Activated naive CD8-positive, alpha-beta T cell treated with anti-CD3 and anti-CD28 coated beads, Interleukin-2, amount 10 ng/mL, durations not matched to agents 7 days and 5 days (primary cell): ENCODE measurements at regions not wholly inside any gene's neighbourhood (a gene's known extent, or its start where the extent isn't known, plus 50 kb on each side); places are given as distances from the start of the nearest gene placed in this dataset.

Experiments used
- ATAC-seq: fragments of 150-1000 bp; cut with Tn5 transposase; one replicate; pipeline ENCODE4 v1.10.0; 2021; ENCODE audit warnings: low read depth, moderate library complexity
- POLR2A ChIA-PET: fragments of 350-600 bp; sonication (Branson Sonifier 250); formaldehyde crosslinking; loops from one replicate; lab custom pipeline; 2021; ENCODE audit warnings: antibody characterized with exemption; lab: Charles Lee
- DNase-seq: peaks from one replicate; pipeline ENCODE4 v3.0.0; 2021
- H3K27ac Mint-ChIP-seq: one replicate; pipeline ENCODE4 v1.8.0; 2022; ENCODE audit warnings: mild to moderate bottlenecking, mixed read lengths
- H3K27me3 Mint-ChIP-seq: one replicate; pipeline ENCODE4 v1.8.0; 2022; ENCODE audit warnings: mild to moderate bottlenecking, moderate library complexity, mixed read lengths
- H3K36me3 Mint-ChIP-seq: one replicate; pipeline ENCODE4 v1.8.0; 2021; ENCODE audit warnings: mild to moderate bottlenecking, mixed read lengths
- H3K4me1 Mint-ChIP-seq: one replicate; pipeline ENCODE4 v1.8.0; 2021; ENCODE audit warnings: mixed read lengths
- H3K4me3 Mint-ChIP-seq: one replicate; pipeline ENCODE4 v1.8.0; 2022; ENCODE audit warnings: mild to moderate bottlenecking, moderate library complexity, mixed read lengths
- H3K9me3 Mint-ChIP-seq: one replicate; pipeline ENCODE4 v1.8.0; 2021; ENCODE audit warnings: mixed read lengths

DNA sequence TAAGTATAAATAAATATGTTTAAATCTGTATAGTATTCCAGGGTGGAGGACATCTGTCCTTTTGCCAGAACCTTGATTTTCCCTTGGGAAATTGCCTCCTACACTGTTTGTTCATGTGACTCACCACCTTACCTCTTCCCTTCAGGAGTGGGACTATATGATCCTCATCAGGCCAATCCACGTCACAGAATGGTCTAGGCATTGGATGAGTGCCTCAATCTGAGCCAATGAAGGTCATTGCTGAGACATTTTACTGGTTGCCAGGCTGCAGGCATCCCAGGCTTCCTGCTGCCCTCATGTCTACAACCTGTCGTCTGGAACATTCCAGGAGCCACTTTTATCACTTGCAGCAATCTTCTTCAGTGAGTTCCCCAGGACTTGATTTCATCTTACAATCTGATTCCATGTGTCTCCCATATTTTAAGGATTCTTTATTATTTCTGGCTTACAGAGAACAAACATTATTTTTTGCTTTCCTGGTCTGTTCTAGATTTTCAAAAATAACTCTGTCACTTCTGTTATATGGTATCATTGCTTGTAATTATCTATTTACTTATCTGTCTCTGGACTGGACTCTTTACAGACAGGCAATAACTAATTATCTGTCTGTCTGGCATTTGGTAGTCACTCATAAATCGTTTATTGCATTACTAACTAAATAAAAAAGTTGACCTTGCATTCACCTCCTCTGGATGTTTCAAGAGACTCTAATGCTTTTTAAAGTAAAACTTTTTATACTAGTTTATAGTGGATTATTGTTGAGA lies 107.3 kb upstream of the APC start:
- ATAC-seq (no peak), DNase-seq (no peak)
- no peak overlapping the region for H3K27ac Mint-ChIP-seq
- no peak overlapping the region for H3K4me3 Mint-ChIP-seq
- no peaks in the 10 kb centered on the region for H3K36me3 Mint-ChIP-seq
- peaks cover 20% of the 10 kb centered on the region for H3K27me3 Mint-ChIP-seq
- POLR2A ChIA-PET = no interaction called here
- peaks cover 1% of the 10 kb centered on the region for H3K4me1 Mint-ChIP-seq
- peaks cover 6% of the 10 kb centered on the region for H3K9me3 Mint-ChIP-seq

GRCh38 chr5:112634166-112634565 lies 103.5 kb upstream of the APC start:
- peaks cover 12% of the 10 kb centered on the region for H3K27me3 Mint-ChIP-seq
- DNase-seq = no peak
- no peaks in the 10 kb centered on the region for H3K36me3 Mint-ChIP-seq
- no peak overlapping the region for H3K27ac Mint-ChIP-seq
- POLR2A ChIA-PET = no interaction called here
- H3K4me1 Mint-ChIP-seq = no peaks in the 10 kb centered on the region
- peaks cover 6% of the 10 kb centered on the region for H3K9me3 Mint-ChIP-seq
- ATAC-seq = no peak
- H3K4me3 Mint-ChIP-seq = no peak overlapping the region

GRCh38 chr5:112634796-112635195 lies 102.9 kb upstream of the APC start:
- Mint-ChIP-seq H3K27me3 (peaks cover 10% of the 10 kb centered on the region), H3K27ac (no peak overlapping the region), H3K36me3 (no peaks in the 10 kb centered on the region), H3K4me3 (no peak overlapping the region), H3K4me1 (no peaks in the 10 kb centered on the region), H3K9me3 (peaks cover 6% of the 10 kb centered on the region)
- DNase-seq (no peak), ATAC-seq (no peak)
- POLR2A ChIA-PET = no interaction called here

DNA sequence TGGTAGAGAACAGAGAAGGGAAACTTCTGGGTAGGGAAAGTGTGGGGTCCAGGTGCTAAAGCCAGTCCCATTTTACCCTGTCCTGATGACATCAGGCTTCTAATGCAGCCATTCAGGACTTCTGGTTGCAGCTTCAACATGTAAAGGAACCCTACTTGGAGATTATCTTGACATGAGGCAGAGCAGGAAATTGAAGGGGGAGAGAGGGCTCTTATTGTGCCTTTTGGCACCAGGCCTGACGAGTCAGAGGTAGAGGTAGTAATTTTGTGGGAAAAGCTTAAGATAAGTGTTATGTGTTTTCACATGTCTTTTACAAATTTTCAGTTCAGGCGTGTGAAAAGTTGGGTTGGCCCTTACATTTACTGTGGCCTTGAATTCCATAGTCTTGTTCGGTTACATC lies 102.4 kb upstream of the APC start:
- Mint-ChIP-seq H3K27ac (no peak overlapping the region), H3K9me3 (peaks cover 6% of the 10 kb centered on the region), H3K4me1 (no peaks in the 10 kb centered on the region), H3K4me3 (no peak overlapping the region), H3K36me3 (no peaks in the 10 kb centered on the region), H3K27me3 (peaks cover 10% of the 10 kb centered on the region)
- no peak for DNase-seq
- no peak for ATAC-seq
- POLR2A ChIA-PET = no interaction called here

GRCh38 chr5:112635771-112636731 lies 101.6 kb upstream of the APC start:
- Mint-ChIP-seq H3K27me3 (peaks cover 3% of the 10 kb centered on the region), H3K36me3 (no peaks in the 10 kb centered on the region), H3K4me3 (no peak overlapping the region), H3K4me1 (no peaks in the 10 kb centered on the region), H3K9me3 (peaks cover 6% of the 10 kb centered on the region), H3K27ac (no peak overlapping the region)
- no peak for ATAC-seq
- DNase-seq = no peak
- POLR2A ChIA-PET = no interaction called here

DNA sequence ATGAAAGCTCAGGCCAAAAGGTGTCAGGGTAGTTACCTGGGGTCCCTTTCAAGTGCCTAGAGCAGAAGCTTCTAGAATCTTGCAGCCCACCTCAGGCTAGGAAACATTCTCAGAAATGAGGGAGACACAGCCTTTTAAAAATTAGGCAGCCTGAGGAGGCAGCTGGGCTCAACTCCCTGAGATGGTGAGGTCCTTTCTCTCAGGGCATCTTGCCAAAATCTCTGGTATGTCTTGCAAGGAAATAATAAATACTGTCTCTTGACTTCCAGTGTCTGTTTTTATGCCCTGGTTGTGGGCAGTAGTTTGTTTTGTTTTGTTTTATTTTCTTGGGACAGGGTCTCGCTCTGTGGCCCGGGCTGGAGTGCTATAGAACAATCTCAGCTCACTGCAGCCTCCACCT lies 100.9 kb upstream of the APC start:
- Mint-ChIP-seq H3K27ac (no peak overlapping the region), H3K36me3 (no peaks in the 10 kb centered on the region), H3K27me3 (peaks cover 2% of the 10 kb centered on the region), H3K4me1 (no peaks in the 10 kb centered on the region), H3K9me3 (peaks cover 5% of the 10 kb centered on the region), H3K4me3 (no peak overlapping the region)
- POLR2A ChIA-PET = no interaction called here
- DNase-seq = no peak
- no peak for ATAC-seq

GRCh38 chr5:112637343-112637742 lies 100.3 kb upstream of the APC start:
- POLR2A ChIA-PET = no interaction called here
- H3K9me3 Mint-ChIP-seq = peaks cover 3% of the 10 kb centered on the region
- no peak for DNase-seq
- no peaks in the 10 kb centered on the region for H3K36me3 Mint-ChIP-seq
- no peaks in the 10 kb centered on the region for H3K4me1 Mint-ChIP-seq
- no peak overlapping the region for H3K27ac Mint-ChIP-seq
- H3K4me3 Mint-ChIP-seq = no peak overlapping the region
- peaks cover 2% of the 10 kb centered on the region for H3K27me3 Mint-ChIP-seq
- ATAC-seq = no peak

DNA sequence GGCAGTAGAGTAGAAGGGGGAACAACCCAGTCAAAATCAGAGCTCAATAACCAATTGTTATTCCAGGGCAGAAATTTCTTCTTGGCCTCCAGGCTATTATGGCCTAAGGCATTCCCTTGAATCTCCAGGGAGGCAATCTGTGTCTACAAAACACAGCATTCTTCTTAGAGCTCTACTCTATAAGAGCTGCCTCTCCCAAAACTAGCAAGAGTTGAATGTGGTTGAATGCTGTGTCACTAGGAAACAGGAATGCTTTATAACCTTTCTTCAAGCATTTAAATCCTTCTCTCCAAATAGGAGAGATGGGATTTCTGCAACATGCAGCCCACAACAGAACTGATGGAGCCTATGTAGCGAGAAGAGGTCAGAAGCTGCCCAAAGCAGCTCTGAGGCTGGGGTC lies 97.1 kb upstream of the APC start:
- Mint-ChIP-seq H3K36me3 (no peaks in the 10 kb centered on the region), H3K4me3 (no peak overlapping the region), H3K9me3 (no peaks in the 10 kb centered on the region), H3K4me1 (no peaks in the 10 kb centered on the region), H3K27me3 (peaks cover 2% of the 10 kb centered on the region), H3K27ac (no peak overlapping the region)
- no peak for DNase-seq
- POLR2A ChIA-PET = no interaction called here
- no peak for ATAC-seq

DNA sequence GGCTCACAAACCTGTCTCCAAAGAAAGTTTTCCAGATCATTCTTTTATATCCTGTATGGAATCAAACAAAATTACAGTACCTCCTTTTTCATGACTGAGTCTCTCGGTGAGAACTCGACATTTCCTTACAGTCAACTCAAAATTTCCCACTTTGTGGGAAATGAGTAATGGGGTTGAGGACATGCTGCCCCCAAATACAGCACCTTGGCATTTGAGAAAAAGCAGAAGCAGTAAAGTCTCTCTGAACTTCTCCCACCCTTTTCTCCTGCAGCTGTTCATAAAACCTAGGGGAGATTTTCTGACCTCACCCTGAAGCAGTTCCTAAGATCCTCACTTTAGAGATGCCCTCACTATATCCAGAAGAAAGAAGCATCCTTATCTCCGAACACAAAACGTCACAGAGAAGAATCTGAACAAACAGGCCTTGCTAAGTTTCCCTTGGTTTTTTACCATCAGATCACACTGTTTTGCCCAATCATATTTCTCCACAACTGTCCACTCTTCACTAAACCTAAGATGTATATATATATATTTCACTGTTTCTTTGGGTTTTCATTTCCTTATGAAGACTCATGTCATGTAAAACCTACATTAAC lies 96.1 kb upstream of the APC start:
- ATAC-seq (no peak), DNase-seq (no peak)
- POLR2A ChIA-PET = no interaction called here
- Mint-ChIP-seq H3K36me3 (no peaks in the 10 kb centered on the region), H3K27me3 (peaks cover 2% of the 10 kb centered on the region), H3K9me3 (no peaks in the 10 kb centered on the region), H3K4me1 (no peaks in the 10 kb centered on the region), H3K27ac (no peak overlapping the region), H3K4me3 (no peak overlapping the region)

DNA sequence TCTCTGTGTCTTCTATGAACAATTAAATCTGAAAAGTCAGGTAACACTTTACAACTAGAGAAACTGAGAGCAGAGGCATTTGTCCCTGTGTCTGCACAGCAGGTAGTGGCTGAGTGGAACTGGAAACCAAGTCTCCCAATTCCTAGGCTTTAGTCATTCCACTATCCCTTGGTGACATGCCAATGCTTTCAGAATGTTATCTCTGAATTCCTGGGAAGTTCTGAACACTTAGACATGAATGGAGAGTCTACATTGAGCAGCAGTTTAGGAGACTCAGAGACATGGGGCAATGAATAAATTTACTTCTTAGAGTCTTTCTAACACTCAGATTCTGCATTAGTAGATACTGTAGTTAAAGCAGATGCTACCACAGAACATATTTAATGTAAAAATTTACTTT lies 94.8 kb upstream of the APC start:
- no peak for ATAC-seq
- no peaks in the 10 kb centered on the region for H3K4me1 Mint-ChIP-seq
- no peak for DNase-seq
- no peaks in the 10 kb centered on the region for H3K36me3 Mint-ChIP-seq
- no peak overlapping the region for H3K4me3 Mint-ChIP-seq
- POLR2A ChIA-PET = no interaction called here
- H3K27me3 Mint-ChIP-seq = peaks cover 2% of the 10 kb centered on the region
- H3K9me3 Mint-ChIP-seq = no peaks in the 10 kb centered on the region
- H3K27ac Mint-ChIP-seq = no peak overlapping the region

- DNase-seq (no peak), ATAC-seq (no peak)
- H3K4me3 Mint-ChIP-seq = no peak overlapping the region
- no peaks in the 10 kb centered on the region for H3K9me3 Mint-ChIP-seq
- no peak overlapping the region for H3K27ac Mint-ChIP-seq
- H3K4me1 Mint-ChIP-seq = no peaks in the 10 kb centered on the region
- POLR2A ChIA-PET = no interaction called here
- H3K36me3 Mint-ChIP-seq = no peaks in the 10 kb centered on the region
- H3K27me3 Mint-ChIP-seq = peaks cover 2% of the 10 kb centered on the region
Observed at GRCh38 chr5:112643339-112643971, 94.2 kb upstream of the APC start.

DNA sequence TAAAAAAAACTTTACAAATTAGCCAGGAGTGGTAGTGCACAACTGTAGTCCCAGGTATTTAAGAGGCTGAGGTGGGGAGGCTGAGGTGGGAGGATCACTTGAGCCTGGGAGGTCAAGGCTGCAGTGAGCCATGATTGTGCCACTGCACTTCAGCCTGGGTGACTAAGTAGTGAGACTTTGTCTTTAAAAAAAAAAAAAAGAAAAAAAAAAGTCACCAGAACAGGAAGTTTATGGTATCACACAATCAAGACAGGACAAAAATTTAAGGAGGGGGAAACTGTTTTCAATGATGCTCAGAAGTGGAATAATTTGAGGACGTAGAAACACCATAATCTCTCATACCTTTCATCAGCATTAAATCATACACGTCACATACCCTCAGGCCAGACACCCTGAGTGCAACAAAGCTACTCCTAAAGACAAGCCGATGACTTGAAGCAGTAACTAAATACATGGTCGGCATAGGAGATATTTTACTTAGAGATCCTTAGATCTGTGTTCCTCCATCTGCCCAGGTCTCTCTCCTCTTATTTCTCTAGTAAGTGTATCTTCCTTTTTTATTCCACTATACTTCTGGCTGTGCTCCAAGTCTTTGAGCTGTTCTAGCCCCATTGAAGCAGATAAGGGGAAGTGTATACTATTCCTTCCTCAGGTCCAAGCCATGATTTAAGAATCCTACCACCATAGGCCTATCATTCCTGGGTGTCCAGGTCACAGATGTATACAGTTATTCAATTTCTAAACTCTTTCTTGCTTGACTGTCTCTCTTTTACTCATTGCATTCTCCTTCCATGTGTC lies 91.3 kb upstream of the APC start:
- Mint-ChIP-seq H3K27me3 (peaks cover 2% of the 10 kb centered on the region), H3K4me3 (no peak overlapping the region), H3K4me1 (no peaks in the 10 kb centered on the region), H3K36me3 (no peaks in the 10 kb centered on the region), H3K9me3 (no peaks in the 10 kb centered on the region), H3K27ac (no peak overlapping the region)
- POLR2A ChIA-PET = no interaction called here
- ATAC-seq (no peak), DNase-seq (no peak)

GRCh38 chr5:112647428-112647827 lies 90.3 kb upstream of the APC start:
- H3K27ac Mint-ChIP-seq = no peak overlapping the region
- ATAC-seq = no peak
- POLR2A ChIA-PET = no interaction called here
- DNase-seq = no peak
- H3K36me3 Mint-ChIP-seq = no peaks in the 10 kb centered on the region
- H3K4me3 Mint-ChIP-seq = no peak overlapping the region
- H3K27me3 Mint-ChIP-seq = peaks cover 2% of the 10 kb centered on the region
- H3K9me3 Mint-ChIP-seq = no peaks in the 10 kb centered on the region
- no peaks in the 10 kb centered on the region for H3K4me1 Mint-ChIP-seq
